H1 (cell line): ENCODE measurements at regions not wholly inside any gene's neighbourhood (a gene's known extent, or its start where the extent isn't known, plus 50 kb on each side); places are given as distances from the start of the nearest gene placed in this dataset.

Experiments used
- ASH2L ChIP-seq: fragments of 200-600, 300-600 bp; sonication (generic); IDR thresholded peaks from one replicate; pipeline ENCODE4 v1.7.1; 2017; ENCODE audit warnings: low read length
- CTBP2 ChIP-seq: IDR thresholded peaks from 2 replicates; pipeline ENCODE4 v1.7.0; 2011; ENCODE audit warnings: borderline replicate concordance, mild to moderate bottlenecking, moderate library complexity, mixed read lengths, low read length; ENCODE audit not compliant: insufficient read depth, insufficient read length
- CTCF ChIP-seq, 3 experiments: IDR thresholded peaks; 1 replicate in 2 of 3; 2 replicates in 1 of 3; pipeline versions ENCODE4 v1.5.1 to v1.6.1; 2011; ENCODE audit warnings: low read length in 3 of 3, mild to moderate bottlenecking in 3 of 3, inconsistent platforms in 2 of 3, low read depth in 1 of 3, moderate library complexity in 1 of 3; ENCODE audit not compliant: insufficient read depth in 1 of 3; ENCODE audit errors: control extremely low read depth in 1 of 3
- RAD21 ChIP-seq, 2 experiments: IDR thresholded peaks in 1 of 2; conservative IDR thresholded peaks in 1 of 2; 2 replicates each; pipeline ENCODE4 v1.6.1; 2011; ENCODE audit warnings: low read depth in 2 of 2, low read length in 2 of 2, improper control_type of control experiment in 1 of 2, inconsistent platforms in 1 of 2, mild to moderate bottlenecking in 1 of 2, moderate library complexity in 1 of 2
- TCF12 ChIP-seq: IDR thresholded peaks from 2 replicates; pipeline ENCODE4 v1.6.1; 2011; ENCODE audit warnings: low read depth, mild to moderate bottlenecking, low read length

DNA sequence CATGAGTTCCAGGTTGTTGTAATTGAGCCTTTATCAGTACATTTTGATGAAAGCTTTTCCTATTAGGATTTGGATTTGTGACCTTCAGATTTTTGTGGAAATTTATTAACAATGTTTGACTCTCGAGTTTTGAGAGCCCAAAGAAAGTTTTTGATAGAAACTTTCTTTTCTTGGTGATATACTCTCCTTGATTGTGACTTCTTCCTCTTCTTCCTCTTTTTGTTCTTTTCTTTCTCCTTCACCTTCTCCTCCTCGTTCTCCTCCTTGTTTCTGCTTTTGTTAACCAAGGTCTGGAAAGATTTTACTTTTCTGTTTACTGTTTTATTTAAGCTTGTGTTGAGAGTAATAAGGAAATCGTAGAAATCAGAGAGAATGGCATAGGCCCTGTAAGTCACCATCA lies 182.4 kb downstream of the TRIM27 start (continued):
- TF ChIP-seq CTBP2: no peak
- TF ChIP-seq RAD21 (IDR thresholded peaks at IDR 0.05 in 1 of 2, conservative IDR thresholded peaks at IDR 0.05 in 1 of 2; ENCODE audit: low read depth in 2 of 2, low read length in 2 of 2): no peak
- no peak for TF ChIP-seq TCF12
- TF ChIP-seq CTCF (IDR thresholded peaks at IDR 0.05; ENCODE audit: control extremely low read depth in 1 of 3, insufficient read depth in 1 of 3, low read depth in 1 of 3, low read length in 3 of 3): no peak
- no peak for TF ChIP-seq ASH2L
